Left lung (tissue), 4 donors: ENCODE measurements at regions not wholly inside any gene's neighbourhood (a gene's known extent, or its start where the extent isn't known, plus 50 kb on each side); places are given as distances from the start of the nearest gene placed in this dataset.

ENCODE experiments used
- ATAC-seq: fragments of 200-7000 bp; cut with Tn5 transposase; one replicate; pipeline ENCODE4 v1.9.1; 2020; ENCODE audit warnings: moderate library complexity
- DNase-seq, 4 donors: peaks; one replicate each; pipeline ENCODE4 v3.0.0-alpha.2; 2013 to 2020
- H3K27ac ChIP-seq, 2 donors: fragments of 200-600 bp; sonication (generic) in 1 of 2; one replicate each; pipeline versions ENCODE4 v1.5.0 to v1.8.0; 2020 to 2021
- H3K27me3 ChIP-seq, 2 donors: fragments of 200-600 bp; sonication (generic) in 1 of 2; one replicate each; pipeline versions ENCODE4 v1.5.0 to v1.8.0; 2020 to 2021
- H3K36me3 ChIP-seq, 2 donors: fragments of 200-600 bp; sonication (generic) in 1 of 2; one replicate each; pipeline versions ENCODE4 v1.5.0 to v1.8.0; 2020 to 2021
- H3K4me1 ChIP-seq, 2 donors: fragments of 200-600 bp; one replicate each; pipeline ENCODE4 v1.8.0; 2021
- H3K4me3 ChIP-seq, 2 donors: fragments of 200-600 bp; sonication (generic) in 1 of 2; one replicate each; pipeline versions ENCODE4 v1.5.0 to v1.8.0; 2020 to 2021; ENCODE audit warnings: mild to moderate bottlenecking in 1 of 2
- H3K9me3 ChIP-seq, 2 donors: fragments of 200-600 bp; sonication (generic) in 1 of 2; one replicate each; pipeline versions ENCODE4 v1.5.0 to v1.8.0; 2020 to 2021
- CTCF ChIP-seq, 2 donors: fragments of 200-600 bp; sonication (generic) in 1 of 2; IDR thresholded peaks; one replicate each; pipeline versions ENCODE4 v1.5.0 to v1.8.0; 2021; ENCODE audit warnings: antibody characterized with exemption in 2 of 2
- intact Hi-C, 2 donors: fragments of 100-400 bp; cut with DNase I; formaldehyde crosslinking; loops; one replicate each; pipeline versions ENCODE4 v1.11.2 to v1.14.2; 2022
- donor health status: DM: no; HTN: yes; CAD: no.
- donor health status: DM: no; HTN: no; CAD: no.

GRCh38 chr2:217738061-217738460 is 264.7 kb downstream of the TNS1 start:
- Histone ChIP-seq H3K4me1 (peaks cover 0 to 4% of the 10 kb centered on the region in 2 donors), H3K27ac (no peak overlapping the region), H3K4me3 (no peak overlapping the region), H3K36me3 (no peaks in the 10 kb centered on the region), H3K9me3 (no peaks in the 10 kb centered on the region), H3K27me3 (no peaks in the 10 kb centered on the region)
- TF ChIP-seq CTCF (IDR thresholded peaks at IDR 0.05) = no peak
- intact Hi-C loops = no loop called here
- ATAC-seq (no peak), DNase-seq (no peak)

- no peak overlapping the region for H3K4me3 ChIP-seq
- no peaks in the 10 kb centered on the region for H3K9me3 ChIP-seq
- no peak for ATAC-seq
- H3K36me3 ChIP-seq = no peaks in the 10 kb centered on the region
- DNase-seq = no peak
- intact Hi-C loops = no loop called here
- no peak overlapping the region for H3K27ac ChIP-seq
- H3K4me1 ChIP-seq = peaks cover 0 to 4% of the 10 kb centered on the region in 2 donors
- TF ChIP-seq CTCF (IDR thresholded peaks at IDR 0.05) = no peak
- no peaks in the 10 kb centered on the region for H3K27me3 ChIP-seq
Observed at GRCh38 chr2:217736776-217737550, 265.8 kb downstream of the TNS1 start.

GRCh38 chr2:217735899-217736298 is 266.9 kb downstream of the TNS1 start:
- Histone ChIP-seq H3K27ac (no peak overlapping the region), H3K27me3 (no peaks in the 10 kb centered on the region), H3K4me3 (no peak overlapping the region), H3K4me1 (peaks cover 0 to 4% of the 10 kb centered on the region in 2 donors), H3K36me3 (no peaks in the 10 kb centered on the region), H3K9me3 (no peaks in the 10 kb centered on the region)
- ATAC-seq (no peak), DNase-seq (no peak)
- TF ChIP-seq CTCF (IDR thresholded peaks at IDR 0.05) = no peak
- intact Hi-C loops = no loop called here

GRCh38 chr2:217735034-217735433 is 267.8 kb downstream of the TNS1 start:
- Histone ChIP-seq H3K4me1 (peaks cover 0 to 4% of the 10 kb centered on the region in 2 donors), H3K27me3 (no peaks in the 10 kb centered on the region), H3K36me3 (no peaks in the 10 kb centered on the region), H3K9me3 (no peaks in the 10 kb centered on the region), H3K4me3 (no peak overlapping the region), H3K27ac (no peak overlapping the region)
- no peak for TF ChIP-seq CTCF (IDR thresholded peaks at IDR 0.05)
- intact Hi-C loops = no loop called here
- ATAC-seq (no peak), DNase-seq (no peak)

- DNase-seq = no peak
- TF ChIP-seq CTCF (IDR thresholded peaks at IDR 0.05) = no peak
- peak; percentile 26 for ATAC-seq
- Histone ChIP-seq H3K4me1 (peaks cover 0 to 4% of the 10 kb centered on the region in 2 donors), H3K27ac (peak overlapping the region in 1 of 2 donors; percentile 13), H3K36me3 (no peaks in the 10 kb centered on the region), H3K9me3 (no peaks in the 10 kb centered on the region), H3K4me3 (no peak overlapping the region), H3K27me3 (no peaks in the 10 kb centered on the region)
- intact Hi-C loops = no loop called here
Observed at GRCh38 chr2:217733461-217733860, 269.3 kb downstream of the TNS1 start.
